Smooth muscle cell (in vitro differentiated cells): ENCODE measurements at regions not wholly inside any gene's neighbourhood (a gene's known extent, or its start where the extent isn't known, plus 50 kb on each side); places are given as distances from the start of the nearest gene placed in this dataset.

Source experiments
- DNase-seq: peaks from one replicate; lab custom pipeline; 2025; ENCODE audit not compliant: unreplicated experiment; lab: John Stamatoyannopoulos, UW
- H2AFZ ChIP-seq: fragments of 200-600 bp; sonication (generic); 2 replicates; pipeline ENCODE4 v1.6.0; 2016; ENCODE audit warnings: antibody characterized with exemption, low read depth, mild to moderate bottlenecking
- H3F3A ChIP-seq: fragments of 200-600 bp; sonication (generic); 2 replicates; pipeline ENCODE4 v1.6.0; 2017; ENCODE audit warnings: antibody characterized with exemption, low read depth
- H3K27ac ChIP-seq: fragments of 200-600 bp; sonication (generic); 2 replicates; pipeline ENCODE4 v1.5.1; 2016; ENCODE audit warnings: low read depth, mild to moderate bottlenecking
- H3K27me3 ChIP-seq: fragments of 200-600 bp; sonication (generic); 2 replicates; pipeline ENCODE4 v1.6.1; 2016; ENCODE audit warnings: low read depth, mild to moderate bottlenecking
- H3K36me3 ChIP-seq: fragments of 200-600 bp; sonication (generic); 2 replicates; pipeline ENCODE4 v1.5.1; 2016; ENCODE audit warnings: low read depth
- H3K4me1 ChIP-seq: fragments of 200-600 bp; sonication (generic); 2 replicates; pipeline ENCODE4 v1.5.1; 2016; ENCODE audit warnings: low read depth
- H3K4me2 ChIP-seq: fragments of 200-600 bp; sonication (generic); 2 replicates; pipeline ENCODE4 v1.6.0; 2016; ENCODE audit warnings: mild to moderate bottlenecking
- H3K4me3 ChIP-seq: fragments of 200-600 bp; sonication (generic); 2 replicates; pipeline ENCODE4 v1.5.1; 2016; ENCODE audit warnings: mild to moderate bottlenecking
- H3K79me2 ChIP-seq: fragments of 200-600 bp; sonication (generic); 2 replicates; pipeline ENCODE4 v1.6.0; 2016; ENCODE audit warnings: low read depth, mild to moderate bottlenecking
- H3K9ac ChIP-seq: fragments of 200-600 bp; sonication (generic); 2 replicates; pipeline ENCODE4 v1.6.0; 2016; ENCODE audit warnings: low read depth
- H3K9me3 ChIP-seq: fragments of 200-600 bp; sonication (generic); replicated peaks from 2 replicates; pipeline ENCODE4 v1.5.1; 2016; ENCODE audit warnings: low read depth
- H4K20me1 ChIP-seq: fragments of 200-600 bp; sonication (generic); 2 replicates; pipeline ENCODE4 v1.6.0; 2016; ENCODE audit warnings: low read depth
- CTCF ChIP-seq: fragments of 200-600 bp; sonication (generic); IDR thresholded peaks from 2 replicates; pipeline ENCODE4 v1.5.1; 2017; ENCODE audit warnings: borderline replicate concordance, mild to moderate bottlenecking, antibody characterized with exemption; ENCODE audit not compliant: insufficient read depth, poor library complexity, severe bottlenecking
- WGBS: methylation state at CpG from one replicate; pipeline ENCODE4 v1.1.7; 2016; ENCODE audit warnings: low lambda C conversion rate; 5-methylcytosine and 5-hydroxymethylcytosine counted together

- H3K27ac ChIP-seq: no peak overlapping the region
- WGBS: 63% methylated on average over 3 of the region's 3 CpGs
- H3K79me2 ChIP-seq: no peaks in the 10 kb centered on the region
- no peak overlapping the region for H3K4me3 ChIP-seq
- no peaks in the 10 kb centered on the region for H3K36me3 ChIP-seq
- H2AFZ ChIP-seq: no peak overlapping the region
- no peaks in the 10 kb centered on the region for H3F3A ChIP-seq
- no peaks in the 10 kb centered on the region for H3K9me3 ChIP-seq
- H3K9ac ChIP-seq: no peak overlapping the region
- H4K20me1 ChIP-seq: no peaks in the 10 kb centered on the region
- H3K27me3 ChIP-seq: peaks cover 37% of the 10 kb centered on the region
- no peaks in the 10 kb centered on the region for H3K4me1 ChIP-seq
- no peak for DNase-seq
- TF ChIP-seq CTCF: no peak
- peak overlapping the region; percentile 4 for H3K4me2 ChIP-seq
Measured at GRCh38 chr16:80459331-80459777, 81.4 kb upstream of the DYNLRB2 start.

- TF ChIP-seq CTCF: no peak
- H3K79me2 ChIP-seq: no peaks in the 10 kb centered on the region
- H3F3A ChIP-seq: no peaks in the 10 kb centered on the region
- no peak overlapping the region for H3K4me2 ChIP-seq
- H3K36me3 ChIP-seq: no peaks in the 10 kb centered on the region
- no peaks in the 10 kb centered on the region for H3K4me1 ChIP-seq
- no peak overlapping the region for H3K9ac ChIP-seq
- no peak overlapping the region for H3K27ac ChIP-seq
- no peak overlapping the region for H2AFZ ChIP-seq
- H3K9me3 ChIP-seq: no peaks in the 10 kb centered on the region
- 66% methylated on average over 1 of the region's 1 CpG for WGBS
- no peak overlapping the region for H3K4me3 ChIP-seq
- peaks cover 31% of the 10 kb centered on the region for H3K27me3 ChIP-seq
- no peaks in the 10 kb centered on the region for H4K20me1 ChIP-seq
- no peak for DNase-seq
Measured at GRCh38 chr16:80457871-80458270, 82.9 kb upstream of the DYNLRB2 start.

- H2AFZ ChIP-seq: no peak overlapping the region
- no peak overlapping the region for H3K4me3 ChIP-seq
- no peak for DNase-seq
- WGBS: 85% methylated on average over 2 of the region's 2 CpGs
- H3K27me3 ChIP-seq: peaks cover 45% of the 10 kb centered on the region
- H3K79me2 ChIP-seq: no peaks in the 10 kb centered on the region
- no peak for TF ChIP-seq CTCF
- no peak overlapping the region for H3K9ac ChIP-seq
- H3F3A ChIP-seq: no peaks in the 10 kb centered on the region
- H3K4me2 ChIP-seq: no peak overlapping the region
- H3K9me3 ChIP-seq: no peaks in the 10 kb centered on the region
- no peaks in the 10 kb centered on the region for H3K36me3 ChIP-seq
- no peak overlapping the region for H3K27ac ChIP-seq
- H3K4me1 ChIP-seq: no peaks in the 10 kb centered on the region
- H4K20me1 ChIP-seq: no peaks in the 10 kb centered on the region
Measured at GRCh38 chr16:80454802-80455201, 86.0 kb upstream of the DYNLRB2 start.

- no peak overlapping the region for H3K4me3 ChIP-seq
- DNase-seq: no peak
- H3K36me3 ChIP-seq: no peaks in the 10 kb centered on the region
- no peak overlapping the region for H3K27ac ChIP-seq
- no peaks in the 10 kb centered on the region for H3K79me2 ChIP-seq
- TF ChIP-seq CTCF: no peak
- no peak overlapping the region for H3K4me2 ChIP-seq
- H3K9me3 ChIP-seq: no peaks in the 10 kb centered on the region
- no peaks in the 10 kb centered on the region for H3F3A ChIP-seq
- 83% methylated on average over 8 of the region's 8 CpGs for WGBS
- H3K9ac ChIP-seq: no peak overlapping the region
- peaks cover 43% of the 10 kb centered on the region for H3K27me3 ChIP-seq
- no peaks in the 10 kb centered on the region for H3K4me1 ChIP-seq
- H4K20me1 ChIP-seq: no peaks in the 10 kb centered on the region
- no peak overlapping the region for H2AFZ ChIP-seq
Measured at GRCh38 chr16:80449392-80449791, 91.4 kb upstream of the DYNLRB2 start.
